Ascending aorta (tissue), 2 donors: ENCODE measurements at regions not wholly inside any gene's neighbourhood (a gene's known extent, or its start where the extent isn't known, plus 50 kb on each side); places are given as distances from the start of the nearest gene placed in this dataset.

ENCODE experiments used
- DNase-seq, 2 donors: peaks; one replicate each; pipeline ENCODE4 v3.0.0-alpha.2; 2019; ENCODE audit warnings: low spot score in 2 of 2
- H3K27ac ChIP-seq, 2 donors: fragments of 200-600 bp; sonication (generic); one replicate each; pipeline ENCODE4 v1.5.1; 2016 to 2017; ENCODE audit warnings: mild to moderate bottlenecking in 1 of 2
- H3K27me3 ChIP-seq: fragments of 200-600 bp; sonication (generic); one replicate; pipeline ENCODE4 v1.5.1; 2017
- H3K36me3 ChIP-seq, 2 donors: fragments of 200-600 bp; sonication (generic); one replicate each; pipeline ENCODE4 v1.5.1; 2016
- H3K4me1 ChIP-seq, 2 donors: fragments of 200-600 bp; sonication (generic); one replicate each; pipeline ENCODE4 v1.5.1; 2016 to 2017; ENCODE audit warnings: mild to moderate bottlenecking in 1 of 2
- H3K4me3 ChIP-seq, 2 donors: fragments of 200-600 bp; sonication (generic); one replicate each; pipeline ENCODE4 v1.5.1; 2016 to 2017; ENCODE audit warnings: mild to moderate bottlenecking in 1 of 2
- H3K9me3 ChIP-seq, 2 donors: fragments of 200-600 bp; sonication (generic); one replicate each; pipeline ENCODE4 v1.5.1; 2016
- intact Hi-C: fragments of 100-400 bp; cut with DNase I; formaldehyde crosslinking; loops from one replicate; pipeline ENCODE4 v1.15.1; 2023
- TF ChIP-seq, protein P1 (sequence below), 3 experiments: fragments of 200-600 bp in 2 of 3; fragments of 450-650 bp in 1 of 3; sonication (generic) in 2 of 3; IDR thresholded peaks; one replicate each; pipeline ENCODE4 v1.5.1; 2016 to 2019; ENCODE audit warnings: antibody characterized with exemption in 3 of 3, mild to moderate bottlenecking in 1 of 3, moderate library complexity in 1 of 3

GRCh38 chr11:24068197-24068596, 428.7 kb upstream of the LUZP2 start:
- H3K27ac ChIP-seq: no peak overlapping the region
- no peaks in the 10 kb centered on the region for H3K4me1 ChIP-seq
- DNase-seq: no peak
- intact Hi-C loops: no loop called here
- no peaks in the 10 kb centered on the region for H3K27me3 ChIP-seq
- H3K9me3 ChIP-seq: no peaks in the 10 kb centered on the region
- TF ChIP-seq, protein P1, sequence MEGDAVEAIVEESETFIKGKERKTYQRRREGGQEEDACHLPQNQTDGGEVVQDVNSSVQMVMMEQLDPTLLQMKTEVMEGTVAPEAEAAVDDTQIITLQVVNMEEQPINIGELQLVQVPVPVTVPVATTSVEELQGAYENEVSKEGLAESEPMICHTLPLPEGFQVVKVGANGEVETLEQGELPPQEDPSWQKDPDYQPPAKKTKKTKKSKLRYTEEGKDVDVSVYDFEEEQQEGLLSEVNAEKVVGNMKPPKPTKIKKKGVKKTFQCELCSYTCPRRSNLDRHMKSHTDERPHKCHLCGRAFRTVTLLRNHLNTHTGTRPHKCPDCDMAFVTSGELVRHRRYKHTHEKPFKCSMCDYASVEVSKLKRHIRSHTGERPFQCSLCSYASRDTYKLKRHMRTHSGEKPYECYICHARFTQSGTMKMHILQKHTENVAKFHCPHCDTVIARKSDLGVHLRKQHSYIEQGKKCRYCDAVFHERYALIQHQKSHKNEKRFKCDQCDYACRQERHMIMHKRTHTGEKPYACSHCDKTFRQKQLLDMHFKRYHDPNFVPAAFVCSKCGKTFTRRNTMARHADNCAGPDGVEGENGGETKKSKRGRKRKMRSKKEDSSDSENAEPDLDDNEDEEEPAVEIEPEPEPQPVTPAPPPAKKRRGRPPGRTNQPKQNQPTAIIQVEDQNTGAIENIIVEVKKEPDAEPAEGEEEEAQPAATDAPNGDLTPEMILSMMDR (IDR thresholded peaks at IDR 0.05): no peak
- H3K4me3 ChIP-seq: no peak overlapping the region
- H3K36me3 ChIP-seq: no peaks in the 10 kb centered on the region

DNA sequence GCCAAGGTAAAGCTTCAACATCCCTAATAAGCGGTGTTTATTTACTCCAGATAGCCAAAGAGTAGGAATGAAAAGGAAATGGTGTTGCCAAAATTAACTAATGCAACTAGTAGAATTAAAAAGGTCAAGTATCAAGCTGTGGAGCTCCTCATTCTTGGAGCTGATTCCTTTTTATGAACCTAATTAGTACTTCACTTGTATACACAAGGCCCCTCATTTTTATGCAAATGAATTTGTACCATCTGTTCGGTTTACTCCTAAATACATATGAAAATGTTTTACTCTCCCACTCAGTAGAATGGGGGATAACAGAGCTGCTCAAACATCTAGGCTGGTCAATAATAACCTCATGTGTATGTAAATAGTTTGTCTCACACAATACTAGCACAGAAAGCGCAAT, 426.4 kb upstream of the LUZP2 start:
- Histone ChIP-seq H3K27ac (no peak overlapping the region), H3K9me3 (no peaks in the 10 kb centered on the region), H3K4me1 (no peaks in the 10 kb centered on the region), H3K36me3 (no peaks in the 10 kb centered on the region), H3K27me3 (no peaks in the 10 kb centered on the region), H3K4me3 (no peak overlapping the region)
- TF ChIP-seq, protein P1 (IDR thresholded peaks at IDR 0.05): no peak
- intact Hi-C loops: no loop called here
- no peak for DNase-seq

DNA sequence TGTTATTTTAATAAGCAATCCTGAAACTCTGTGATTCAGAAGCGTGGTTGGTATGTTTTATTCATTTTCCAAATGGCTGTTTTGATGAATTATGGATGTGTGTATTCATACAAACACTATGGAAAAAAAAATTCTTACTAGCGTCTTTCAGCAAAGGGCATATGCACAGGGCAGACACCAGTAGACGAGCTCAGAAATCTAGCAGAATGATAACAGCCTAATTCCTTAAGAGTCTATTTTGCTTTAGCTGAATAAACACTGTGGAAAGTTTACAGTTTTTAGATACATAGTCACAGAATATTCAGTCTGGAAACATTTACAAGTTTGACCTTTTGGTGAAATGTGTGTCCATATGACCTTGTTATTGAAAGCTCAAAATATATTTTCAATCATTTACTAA, 418.8 kb upstream of the LUZP2 start:
- H3K4me3 ChIP-seq: no peak overlapping the region
- H3K36me3 ChIP-seq: no peaks in the 10 kb centered on the region
- H3K9me3 ChIP-seq: no peaks in the 10 kb centered on the region
- TF ChIP-seq, protein P1 (IDR thresholded peaks at IDR 0.05): no peak
- intact Hi-C loops: no loop called here
- no peak overlapping the region for H3K27ac ChIP-seq
- DNase-seq: no peak
- H3K27me3 ChIP-seq: no peaks in the 10 kb centered on the region
- H3K4me1 ChIP-seq: no peaks in the 10 kb centered on the region

DNA sequence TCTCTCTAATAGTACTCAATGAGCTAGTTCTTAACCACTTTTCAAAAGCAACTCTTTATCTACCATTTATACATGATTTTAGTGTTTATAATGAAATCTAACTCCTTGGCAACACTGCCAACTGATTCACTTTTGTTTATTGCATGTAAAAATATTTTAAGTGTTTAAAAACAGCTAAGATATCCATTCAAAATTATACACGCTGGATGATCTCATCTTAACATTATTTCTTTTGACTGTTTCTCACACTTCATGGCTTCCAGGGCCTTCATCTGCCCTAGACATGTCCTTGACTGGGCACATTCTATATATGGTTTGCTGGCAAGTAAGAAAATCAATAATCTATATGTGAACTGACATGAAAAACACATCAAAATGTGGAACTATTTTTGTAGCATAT, 414.6 kb upstream of the LUZP2 start:
- Histone ChIP-seq H3K27me3 (no peaks in the 10 kb centered on the region), H3K4me3 (no peak overlapping the region), H3K9me3 (no peaks in the 10 kb centered on the region), H3K36me3 (no peaks in the 10 kb centered on the region), H3K4me1 (no peaks in the 10 kb centered on the region), H3K27ac (no peak overlapping the region)
- DNase-seq: no peak
- intact Hi-C loops: no loop called here
- TF ChIP-seq, protein P1 (IDR thresholded peaks at IDR 0.05): no peak

GRCh38 chr11:24082860-24083259, 414.0 kb upstream of the LUZP2 start:
- Histone ChIP-seq H3K4me1 (no peaks in the 10 kb centered on the region), H3K36me3 (no peaks in the 10 kb centered on the region), H3K4me3 (no peak overlapping the region), H3K27me3 (no peaks in the 10 kb centered on the region), H3K9me3 (no peaks in the 10 kb centered on the region), H3K27ac (no peak overlapping the region)
- TF ChIP-seq, protein P1 (IDR thresholded peaks at IDR 0.05): no peak
- DNase-seq: no peak
- intact Hi-C loops: no loop called here

- intact Hi-C loops: no loop called here
- TF ChIP-seq, protein P1 (IDR thresholded peaks at IDR 0.05): no peak
- H3K4me1 ChIP-seq: no peaks in the 10 kb centered on the region
- H3K27me3 ChIP-seq: no peaks in the 10 kb centered on the region
- H3K9me3 ChIP-seq: no peaks in the 10 kb centered on the region
- no peak overlapping the region for H3K4me3 ChIP-seq
- no peak for DNase-seq
- no peak overlapping the region for H3K27ac ChIP-seq
- no peaks in the 10 kb centered on the region for H3K36me3 ChIP-seq
These were observed 411.9 kb upstream of the LUZP2 start for GRCh38 chr11:24084956-24085355.
